OCI-LY3 (cell line): ENCODE measurements at regions not wholly inside any gene's neighbourhood (a gene's known extent, or its start where the extent isn't known, plus 50 kb on each side); places are given as distances from the start of the nearest gene placed in this dataset.

Experiments used
- CTCF ChIP-seq: fragments of 200-600, 300-600 bp; sonication (generic); IDR thresholded peaks from 2 replicates; pipeline ENCODE4 v1.5.1; 2014; ENCODE audit warnings: antibody characterized with exemption, low read length, low read depth
- EZH2phosphoT487 ChIP-seq: fragments of 200-600 bp; shearing (Covaris generic); IDR thresholded peaks from 2 replicates; pipeline ENCODE4 v1.6.1; 2018; ENCODE audit warnings: antibody characterized with exemption, mixed run types, low read depth

GRCh38 chr5:74199436-74200210 is 440.9 kb downstream of the ENC1 start:
- no peak for TF ChIP-seq CTCF
- no peak for TF ChIP-seq EZH2phosphoT487
